Prostate gland (tissue), 2 donors: ENCODE measurements at regions not wholly inside any gene's neighbourhood (a gene's known extent, or its start where the extent isn't known, plus 50 kb on each side); places are given as distances from the start of the nearest gene placed in this dataset.

Experiments used
- DNase-seq: peaks from one replicate; pipeline ENCODE4 v3.0.0-alpha.2; 2019; ENCODE audit warnings: low spot score
- H3K27ac ChIP-seq, 2 donors: fragments of 200-600 bp; sonication (generic); 2 replicates each; pipeline ENCODE4 v1.5.1; 2017 to 2019
- H3K27me3 ChIP-seq: fragments of 200-600 bp; sonication (generic); replicated peaks from 2 replicates; pipeline ENCODE4 v1.5.1; 2019; ENCODE audit not compliant: insufficient read depth
- H3K36me3 ChIP-seq, 2 donors: fragments of 200-600 bp; sonication (generic); 1 replicate in 1 of 2; 2 replicates in 1 of 2; pipeline versions ENCODE4 v1.5.1 to v1.8.1; 2017 to 2019
- H3K4me1 ChIP-seq: fragments of 200-600 bp; sonication (generic); replicated peaks from 2 replicates; pipeline ENCODE4 v1.5.1; 2019
- H3K4me3 ChIP-seq, 2 donors: fragments of 200-600 bp; sonication (generic); 2 replicates each; pipeline ENCODE4 v1.5.1; 2017 to 2019
- H3K9me3 ChIP-seq: fragments of 200-600 bp; sonication (generic); 2 replicates; pipeline ENCODE4 v1.5.1; 2017
- CTCF ChIP-seq, 4 experiments: fragments of 200-600 bp in 2 of 4; fragments of 450-650 bp in 2 of 4; sonication (generic) in 2 of 4; IDR thresholded peaks; 1 replicate in 3 of 4; 2 replicates in 1 of 4; pipeline ENCODE4 v1.5.1; 2016 to 2019; ENCODE audit warnings: antibody characterized with exemption in 4 of 4, mild to moderate bottlenecking in 2 of 4, moderate library complexity in 2 of 4
- POLR2A ChIP-seq: fragments of 450-650 bp; IDR thresholded peaks from one replicate; pipeline ENCODE4 v1.6.1; 2016; ENCODE audit warnings: antibody characterized with exemption, mild to moderate bottlenecking
- POLR2AphosphoS5 ChIP-seq: sonication (generic); formaldehyde crosslinking; IDR thresholded peaks from one replicate; pipeline ENCODE4 v1.6.1; 2017; ENCODE audit warnings: antibody characterized with exemption
- WGBS: methylation state at CpG from one replicate; pipeline ENCODE4 v1.1.5; 2018; 5-methylcytosine and 5-hydroxymethylcytosine counted together
- intact Hi-C: fragments of 100-400 bp; cut with DNase I; formaldehyde crosslinking; loops from one replicate; pipeline ENCODE4 v1.14.2; 2022

DNA sequence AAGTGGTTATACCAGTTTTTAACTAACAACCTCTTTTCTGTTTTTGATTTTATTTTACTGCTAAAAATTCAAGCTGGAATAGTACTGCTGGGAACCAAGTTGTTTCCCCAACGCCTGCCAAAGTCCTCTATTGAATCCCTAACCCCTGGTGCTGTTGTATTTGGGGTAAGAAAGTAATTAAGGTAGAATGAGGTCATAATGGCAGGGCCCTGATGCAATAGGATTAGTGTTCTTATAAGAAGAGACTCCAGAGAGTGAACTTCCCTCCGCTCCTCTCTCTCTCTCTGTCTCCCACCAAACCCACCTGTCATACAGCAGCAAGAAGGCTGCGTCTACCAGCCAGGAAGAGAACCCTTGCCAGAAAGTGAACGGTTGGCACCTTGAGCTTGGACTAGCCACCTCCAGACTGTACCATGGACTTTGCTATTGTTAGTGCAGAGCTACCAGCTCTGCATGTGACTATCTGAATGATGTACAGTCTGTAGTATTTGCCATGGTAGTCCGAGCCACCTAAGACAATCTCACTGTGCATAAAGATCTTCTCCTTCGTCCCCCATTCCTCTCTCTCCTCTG is 86.5 kb upstream of the KLF6 start:
- Histone ChIP-seq H3K36me3 (no peaks in the 10 kb centered on the region), H3K9me3 (no peaks in the 10 kb centered on the region), H3K27ac (no peak overlapping the region), H3K4me1 (no peaks in the 10 kb centered on the region), H3K4me3 (no peak overlapping the region), H3K27me3 (no peaks in the 10 kb centered on the region)
- 90% methylated on average over 6 of the region's 6 CpGs for WGBS
- intact Hi-C loops: no loop called here
- DNase-seq: no peak
- TF ChIP-seq POLR2A (no peak), CTCF (IDR thresholded peaks at IDR 0.05) (no peak), POLR2AphosphoS5 (no peak)

DNA sequence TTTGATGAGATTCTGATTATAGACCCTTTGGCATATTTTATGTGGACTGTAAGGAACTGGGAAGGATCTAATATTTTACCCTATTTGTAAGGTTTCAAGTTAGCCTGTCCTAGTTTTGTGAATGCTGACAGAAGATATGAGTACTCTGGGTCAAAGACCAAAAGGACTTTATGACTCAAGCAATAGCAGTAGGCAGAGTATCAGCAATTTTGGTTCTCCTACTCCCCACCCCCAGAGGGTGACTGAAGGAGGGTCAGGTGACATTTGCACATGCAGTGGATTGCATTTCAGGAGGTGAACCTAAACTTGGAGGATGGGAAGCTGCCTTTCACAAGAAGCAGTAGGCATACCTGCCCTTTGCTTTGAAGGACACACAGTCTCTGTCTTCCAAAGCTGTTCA is 84.0 kb upstream of the KLF6 start:
- no peaks in the 10 kb centered on the region for H3K9me3 ChIP-seq
- no peak overlapping the region for H3K4me3 ChIP-seq
- no peaks in the 10 kb centered on the region for H3K27me3 ChIP-seq
- no peak for TF ChIP-seq POLR2AphosphoS5
- TF ChIP-seq POLR2A: no peak
- TF ChIP-seq CTCF (IDR thresholded peaks at IDR 0.05): no peak
- intact Hi-C loops: no loop called here
- H3K4me1 ChIP-seq: no peaks in the 10 kb centered on the region
- no peak overlapping the region for H3K27ac ChIP-seq
- no peak for DNase-seq
- no peaks in the 10 kb centered on the region for H3K36me3 ChIP-seq

GRCh38 chr10:3868271-3868664 is 83.3 kb upstream of the KLF6 start:
- no peaks in the 10 kb centered on the region for H3K27me3 ChIP-seq
- TF ChIP-seq CTCF (IDR thresholded peaks at IDR 0.05) (no peak), POLR2A (no peak), POLR2AphosphoS5 (no peak)
- no peaks in the 10 kb centered on the region for H3K36me3 ChIP-seq
- intact Hi-C loops: no loop called here
- WGBS: 89% methylated on average over 6 of the region's 6 CpGs
- no peak overlapping the region for H3K4me3 ChIP-seq
- no peak overlapping the region for H3K27ac ChIP-seq
- no peak for DNase-seq
- no peaks in the 10 kb centered on the region for H3K4me1 ChIP-seq
- H3K9me3 ChIP-seq: no peaks in the 10 kb centered on the region

GRCh38 chr10:3867454-3868270 is 82.7 kb upstream of the KLF6 start:
- TF ChIP-seq CTCF (IDR thresholded peaks at IDR 0.05) (no peak), POLR2AphosphoS5 (no peak), POLR2A (no peak)
- 75% methylated on average over 3 of the region's 3 CpGs for WGBS
- Histone ChIP-seq H3K27ac (no peak overlapping the region), H3K27me3 (no peaks in the 10 kb centered on the region), H3K4me3 (no peak overlapping the region), H3K9me3 (no peaks in the 10 kb centered on the region), H3K36me3 (no peaks in the 10 kb centered on the region), H3K4me1 (no peaks in the 10 kb centered on the region)
- no peak for DNase-seq
- intact Hi-C loops: no loop called here

DNA sequence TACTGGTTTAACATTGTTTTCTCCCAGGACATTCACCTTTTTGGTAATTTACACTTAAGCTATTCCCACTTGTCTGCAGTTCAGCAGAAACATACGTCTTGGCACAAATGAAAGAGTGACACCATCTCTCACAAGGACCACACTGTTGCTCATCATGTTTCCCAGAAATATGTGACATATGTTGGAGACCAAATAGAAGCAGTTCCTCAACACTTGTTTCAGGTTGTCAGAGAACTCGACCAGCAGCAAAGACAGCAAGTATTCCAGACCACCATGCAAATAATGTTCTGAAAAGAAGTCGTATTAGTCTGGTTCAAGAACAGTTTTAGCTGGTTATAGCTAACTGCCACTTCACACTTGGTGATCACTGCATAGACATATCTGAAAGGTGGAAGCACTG is 81.3 kb upstream of the KLF6 start:
- Histone ChIP-seq H3K27me3 (no peaks in the 10 kb centered on the region), H3K36me3 (no peaks in the 10 kb centered on the region), H3K9me3 (no peaks in the 10 kb centered on the region), H3K4me3 (no peak overlapping the region), H3K27ac (no peak overlapping the region), H3K4me1 (no peaks in the 10 kb centered on the region)
- no peak for DNase-seq
- no peak for TF ChIP-seq POLR2AphosphoS5
- no peak for TF ChIP-seq CTCF (IDR thresholded peaks at IDR 0.05)
- no peak for TF ChIP-seq POLR2A
- intact Hi-C loops: no loop called here
- WGBS: 73% methylated on average over 3 of the region's 3 CpGs
